ENCODE measurements at regions not wholly inside any gene's neighbourhood (a gene's known extent, or its start where the extent isn't known, plus 50 kb on each side); places are given as distances from the start of the nearest gene placed in this dataset.

DNA sequence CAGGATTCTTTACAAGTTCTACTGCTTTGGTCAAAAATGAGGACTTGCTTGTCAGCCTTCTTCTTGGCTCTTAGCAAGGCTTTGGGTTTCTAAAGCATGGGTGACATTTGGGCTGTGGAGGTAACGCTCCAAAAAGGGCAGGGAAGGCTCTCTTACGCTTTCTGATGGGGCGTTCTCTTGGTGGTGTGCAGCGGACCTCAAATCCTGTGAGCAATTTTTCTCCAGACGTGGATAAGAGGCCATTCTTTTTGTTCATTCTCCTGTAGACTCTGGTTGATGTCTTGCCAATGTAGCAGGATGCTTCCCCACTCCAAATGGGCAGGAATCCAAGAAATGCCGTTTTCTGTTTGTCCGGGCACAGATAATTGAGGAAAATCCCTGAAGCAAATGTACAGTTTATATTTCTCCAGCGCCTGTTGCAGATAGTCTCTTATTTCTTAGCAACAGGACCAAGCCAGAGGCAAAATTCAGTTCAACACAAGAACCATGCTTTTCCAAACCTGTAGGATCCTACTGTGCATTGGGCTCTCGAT is 138.4 kb upstream of the NFE2L3 start:
- H3K27me3 ChIP-seq: peaks cover 6% of the 10 kb centered on the region
- no peaks in the 10 kb centered on the region for H3K4me1 ChIP-seq (replicated peaks in 1 of 2)
- DNase-seq: no peak
- no peaks in the 10 kb centered on the region for H3K36me3 ChIP-seq (replicated peaks in 1 of 2)
- H3K27ac ChIP-seq: no peak overlapping the region
- no peaks in the 10 kb centered on the region for H3K9me3 ChIP-seq (replicated peaks in 1 of 3)
- intact Hi-C loops (cut with DNase I): no loop called here
- H3K4me3 ChIP-seq: no peak overlapping the region
- no peak for TF ChIP-seq POLR2A (IDR thresholded peaks at IDR 0.05)
- TF ChIP-seq, protein P1, sequence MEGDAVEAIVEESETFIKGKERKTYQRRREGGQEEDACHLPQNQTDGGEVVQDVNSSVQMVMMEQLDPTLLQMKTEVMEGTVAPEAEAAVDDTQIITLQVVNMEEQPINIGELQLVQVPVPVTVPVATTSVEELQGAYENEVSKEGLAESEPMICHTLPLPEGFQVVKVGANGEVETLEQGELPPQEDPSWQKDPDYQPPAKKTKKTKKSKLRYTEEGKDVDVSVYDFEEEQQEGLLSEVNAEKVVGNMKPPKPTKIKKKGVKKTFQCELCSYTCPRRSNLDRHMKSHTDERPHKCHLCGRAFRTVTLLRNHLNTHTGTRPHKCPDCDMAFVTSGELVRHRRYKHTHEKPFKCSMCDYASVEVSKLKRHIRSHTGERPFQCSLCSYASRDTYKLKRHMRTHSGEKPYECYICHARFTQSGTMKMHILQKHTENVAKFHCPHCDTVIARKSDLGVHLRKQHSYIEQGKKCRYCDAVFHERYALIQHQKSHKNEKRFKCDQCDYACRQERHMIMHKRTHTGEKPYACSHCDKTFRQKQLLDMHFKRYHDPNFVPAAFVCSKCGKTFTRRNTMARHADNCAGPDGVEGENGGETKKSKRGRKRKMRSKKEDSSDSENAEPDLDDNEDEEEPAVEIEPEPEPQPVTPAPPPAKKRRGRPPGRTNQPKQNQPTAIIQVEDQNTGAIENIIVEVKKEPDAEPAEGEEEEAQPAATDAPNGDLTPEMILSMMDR (IDR thresholded peaks at IDR 0.05): no peak
- 60 to 68% (median 65%) methylated on average over 8 to 9 of the region's 9 CpGs for WGBS, 4 donors

DNA sequence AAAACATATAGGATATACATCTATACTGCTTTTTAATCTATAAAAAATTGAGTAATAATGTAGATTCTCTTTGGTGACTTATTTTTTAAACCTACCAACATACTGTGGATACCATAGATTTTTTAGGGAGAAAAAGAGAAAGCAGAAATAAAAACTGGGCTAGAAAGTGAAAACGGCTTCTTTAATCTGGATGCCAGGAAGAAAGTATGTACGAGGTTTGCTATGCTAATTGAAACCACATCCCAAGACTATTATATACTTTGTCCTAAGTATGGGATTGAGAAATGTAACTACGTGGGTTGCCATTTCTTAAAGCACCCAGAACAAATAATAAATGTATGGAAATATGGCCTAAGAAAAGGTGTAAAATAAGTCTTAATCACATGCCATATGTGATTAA is 129.0 kb upstream of the NFE2L3 start:
- TF ChIP-seq, protein P1 (IDR thresholded peaks at IDR 0.05): no peak
- TF ChIP-seq POLR2A (IDR thresholded peaks at IDR 0.05): no peak
- H3K27ac ChIP-seq: no peak overlapping the region
- no peaks in the 10 kb centered on the region for H3K4me1 ChIP-seq (replicated peaks in 1 of 2)
- peaks cover 12% of the 10 kb centered on the region for H3K27me3 ChIP-seq
- H3K4me3 ChIP-seq: no peak overlapping the region
- no peaks in the 10 kb centered on the region for H3K9me3 ChIP-seq (replicated peaks in 1 of 3)
- no peak for DNase-seq
- 62 to 69% (median 67%) methylated on average over 3 of the region's 3 CpGs for WGBS, 4 donors
- intact Hi-C loops (cut with DNase I): no loop called here
- no peaks in the 10 kb centered on the region for H3K36me3 ChIP-seq (replicated peaks in 1 of 2)

DNA sequence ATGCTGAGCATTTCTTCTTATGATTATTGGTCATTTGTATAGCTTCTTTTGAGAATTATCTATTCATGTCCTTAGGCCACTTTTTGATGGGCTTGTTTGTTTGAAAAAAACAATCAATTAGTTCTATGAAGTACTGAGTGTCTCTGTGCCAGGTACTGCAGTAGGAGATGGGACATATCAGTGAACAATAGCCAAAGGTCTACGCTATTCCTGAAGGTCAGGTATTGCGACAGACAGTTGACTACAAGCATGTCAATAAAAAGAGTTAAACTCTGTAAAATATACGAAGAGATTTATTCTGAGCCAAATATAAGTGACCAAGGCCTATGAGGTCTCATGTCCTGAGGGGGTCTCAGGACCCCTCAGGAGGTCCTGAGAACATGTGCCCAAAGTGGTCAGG is 122.1 kb upstream of the NFE2L3 start:
- H3K27ac ChIP-seq: no peak overlapping the region
- no peak overlapping the region for H3K4me3 ChIP-seq
- no peaks in the 10 kb centered on the region for H3K9me3 ChIP-seq (replicated peaks in 1 of 3)
- intact Hi-C loops (cut with DNase I): no loop called here
- 71 to 83% (median 81%) methylated on average over 3 of the region's 3 CpGs for WGBS, 4 donors
- no peaks in the 10 kb centered on the region for H3K4me1 ChIP-seq (replicated peaks in 1 of 2)
- H3K27me3 ChIP-seq: no peaks in the 10 kb centered on the region
- TF ChIP-seq, protein P1 (IDR thresholded peaks at IDR 0.05): no peak
- no peak for TF ChIP-seq POLR2A (IDR thresholded peaks at IDR 0.05)
- DNase-seq: no peak
- H3K36me3 ChIP-seq (replicated peaks in 1 of 2): no peaks in the 10 kb centered on the region

DNA sequence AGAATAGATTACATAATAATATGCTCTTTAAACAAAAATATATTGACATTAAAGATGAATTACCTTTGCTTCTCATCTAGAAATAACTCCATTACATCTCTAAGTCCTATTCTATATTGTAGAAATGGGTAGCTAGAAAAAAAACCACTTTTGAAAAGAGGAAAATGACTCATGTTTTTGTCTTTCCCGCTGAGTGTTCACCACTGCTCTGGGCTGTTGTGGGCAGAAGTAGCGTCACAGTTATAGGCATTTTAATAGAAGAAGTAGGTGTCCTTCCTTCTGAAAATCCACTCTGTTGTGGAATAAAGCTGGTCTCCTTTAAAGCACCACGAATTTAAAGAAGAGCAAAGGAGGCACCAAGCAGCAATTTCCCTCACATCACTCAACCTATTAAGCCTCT is 117.6 kb upstream of the NFE2L3 start:
- TF ChIP-seq, protein P1 (IDR thresholded peaks at IDR 0.05): no peak
- no peak for TF ChIP-seq POLR2A (IDR thresholded peaks at IDR 0.05)
- WGBS, 4 donors: 62 to 72% (median 64%) methylated on average over 3 of the region's 3 CpGs
- intact Hi-C loops (cut with DNase I): no loop called here
- DNase-seq: no peak
- no peaks in the 10 kb centered on the region for H3K36me3 ChIP-seq (replicated peaks in 1 of 2)
- H3K9me3 ChIP-seq (replicated peaks in 1 of 3): no peaks in the 10 kb centered on the region
- H3K27me3 ChIP-seq: peaks cover 11% of the 10 kb centered on the region
- H3K4me3 ChIP-seq: no peak overlapping the region
- H3K4me1 ChIP-seq (replicated peaks in 1 of 2): no peaks in the 10 kb centered on the region
- no peak overlapping the region for H3K27ac ChIP-seq

All from adrenal gland (tissue), 9 donors.